ENCODE measurements at regions not wholly inside any gene's neighbourhood (a gene's known extent, or its start where the extent isn't known, plus 50 kb on each side); places are given as distances from the start of the nearest gene placed in this dataset.
"Not testable (repeated sequence)": the region's sequence is repeated elsewhere in the genome, so short reads cannot be mapped to it uniquely, and the experiment has no call there.

DNA sequence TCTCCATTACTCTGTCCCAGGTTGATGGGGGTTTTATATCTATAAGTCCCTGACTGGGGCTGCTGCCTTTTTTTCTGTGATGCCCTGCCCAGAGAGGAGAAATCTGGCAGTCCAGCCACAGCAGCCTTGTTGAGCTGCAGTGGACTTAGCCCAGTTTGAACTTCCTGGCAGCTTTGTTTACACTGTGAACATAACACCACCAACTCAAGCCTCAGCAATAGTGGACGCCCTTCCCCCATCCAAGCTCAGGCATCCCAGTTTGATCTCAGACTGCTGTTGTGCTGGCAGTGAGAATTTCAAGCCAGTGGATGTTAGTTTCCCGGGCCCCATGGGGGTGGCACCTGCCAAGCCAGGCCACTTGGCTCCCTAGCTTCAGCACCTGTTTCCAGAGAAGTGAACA lies 298.5 kb upstream of the KDM5D start:
- no peak for FAIRE-seq
- no peak for DNase-seq (ENCODE audit: insufficient read length, low spot score)
- TF ChIP-seq POLR2A (IDR thresholded peaks at IDR 0.05; ENCODE audit: low read depth, low read length): no peak

DNA sequence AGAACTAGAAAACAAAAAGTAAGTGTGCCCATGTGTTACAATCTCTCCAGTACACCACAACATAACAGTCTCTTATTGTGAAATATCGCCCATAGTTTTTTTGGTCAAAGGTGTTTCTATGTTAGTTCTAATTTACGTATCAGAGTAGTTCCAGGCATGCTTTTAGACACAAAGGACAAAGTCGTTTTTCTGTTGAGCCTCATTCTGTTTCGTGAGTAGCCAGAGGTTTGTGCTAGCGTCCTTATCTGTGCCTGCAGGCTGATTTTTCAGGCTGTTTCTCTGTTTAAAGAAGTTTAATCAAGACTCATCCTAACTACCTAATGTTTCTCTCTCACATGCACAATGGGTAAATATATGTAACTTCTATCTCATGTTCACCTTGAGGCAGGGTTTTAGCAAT lies 281.1 kb upstream of the KDM5D start:
- DNase-seq (ENCODE audit: insufficient read length, low spot score) (no peak), FAIRE-seq (no peak)
- TF ChIP-seq POLR2A (IDR thresholded peaks at IDR 0.05; ENCODE audit: low read depth, low read length): no peak

DNA sequence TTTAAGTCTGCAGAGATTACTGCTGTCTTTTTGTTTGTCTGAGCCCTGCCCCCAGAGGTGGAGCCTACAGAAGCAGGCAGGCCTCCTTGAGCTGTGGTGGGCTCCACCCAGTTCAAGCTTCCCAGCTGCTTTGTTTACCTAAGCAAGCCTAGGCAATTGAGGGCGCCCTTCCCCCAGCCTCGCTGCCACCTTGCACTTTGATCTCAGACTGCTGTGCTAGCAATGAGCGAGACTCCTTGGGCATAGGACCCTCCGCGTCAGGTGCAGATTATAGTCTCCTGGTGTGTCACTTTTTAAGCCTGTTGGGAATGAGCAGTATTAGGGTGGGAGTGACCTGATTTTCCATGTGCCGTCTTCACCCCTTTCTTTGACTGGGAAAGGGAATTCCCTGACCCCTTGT lies 248.9 kb upstream of the KDM5D start:
- FAIRE-seq; DNase-seq (ENCODE audit: insufficient read length, low spot score): not testable (repeated sequence)

DNA sequence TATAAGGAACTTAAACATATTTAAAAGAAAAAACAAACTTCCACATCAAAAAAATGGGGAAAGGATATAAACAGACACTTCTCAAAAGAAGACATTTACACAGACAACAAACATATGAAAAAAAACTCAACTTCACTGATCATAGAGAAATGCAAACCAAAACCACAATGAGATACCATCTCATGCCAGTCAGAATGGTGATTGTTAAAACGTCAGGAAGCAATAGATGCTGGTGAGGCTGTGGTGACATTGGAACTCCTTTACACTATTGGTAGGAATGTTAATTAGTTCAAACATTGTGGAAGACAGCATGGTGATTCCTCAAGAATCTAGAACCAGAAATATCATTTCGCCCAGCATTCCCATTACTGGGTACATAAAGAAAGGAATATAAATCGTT lies 228.5 kb upstream of the KDM5D start:
- no peak for FAIRE-seq
- no peak for DNase-seq (ENCODE audit: insufficient read length, low spot score)
- TF ChIP-seq POLR2A (IDR thresholded peaks at IDR 0.05; ENCODE audit: low read depth, low read length): no peak

DNA sequence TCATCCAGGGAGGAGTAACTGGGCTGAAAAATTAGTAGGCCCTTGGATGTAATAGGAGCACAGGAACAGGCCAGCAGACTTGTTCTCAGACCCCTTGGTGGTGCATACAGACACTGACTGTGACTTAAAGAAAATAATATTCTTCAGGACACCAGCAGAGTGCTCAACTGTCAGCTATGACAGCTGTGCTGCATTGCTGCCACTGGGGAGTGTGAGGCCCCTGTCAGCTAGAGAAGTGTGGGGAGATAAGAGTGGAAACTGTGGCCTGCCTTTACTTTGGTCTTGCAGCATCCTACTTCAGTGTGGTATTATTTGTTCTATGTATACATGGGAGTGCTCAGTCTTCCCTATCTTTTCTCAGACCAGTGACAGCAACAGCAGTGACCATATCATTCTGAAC lies 203.2 kb upstream of the KDM5D start:
- DNase-seq (ENCODE audit: insufficient read length, low spot score): no peak
- no peak for FAIRE-seq
- TF ChIP-seq POLR2A (IDR thresholded peaks at IDR 0.05; ENCODE audit: low read depth, low read length): no peak

DNA sequence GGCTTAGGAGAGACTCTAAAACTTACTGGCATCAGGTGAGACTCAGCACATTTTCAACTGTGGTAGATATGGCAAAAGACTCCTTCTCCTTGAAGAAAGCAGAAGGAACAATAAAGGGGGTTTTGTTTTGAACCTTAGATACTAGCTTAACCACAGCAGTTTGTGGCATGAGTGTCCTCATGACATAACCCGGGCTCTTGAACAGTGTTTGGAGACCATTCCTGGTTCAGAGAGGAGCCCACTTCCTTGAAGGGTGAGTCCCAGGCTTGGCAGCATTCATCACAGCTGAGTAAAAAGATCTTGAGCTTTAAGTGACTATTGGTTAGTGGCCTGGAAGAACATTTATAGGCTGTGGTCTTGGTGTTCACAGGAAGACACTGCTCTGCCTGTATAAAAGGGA lies 154.5 kb upstream of the KDM5D start:
- TF ChIP-seq POLR2A (IDR thresholded peaks at IDR 0.05; ENCODE audit: low read depth, low read length): no peak
- FAIRE-seq (no peak), DNase-seq (ENCODE audit: insufficient read length, low spot score) (no peak)

DNA sequence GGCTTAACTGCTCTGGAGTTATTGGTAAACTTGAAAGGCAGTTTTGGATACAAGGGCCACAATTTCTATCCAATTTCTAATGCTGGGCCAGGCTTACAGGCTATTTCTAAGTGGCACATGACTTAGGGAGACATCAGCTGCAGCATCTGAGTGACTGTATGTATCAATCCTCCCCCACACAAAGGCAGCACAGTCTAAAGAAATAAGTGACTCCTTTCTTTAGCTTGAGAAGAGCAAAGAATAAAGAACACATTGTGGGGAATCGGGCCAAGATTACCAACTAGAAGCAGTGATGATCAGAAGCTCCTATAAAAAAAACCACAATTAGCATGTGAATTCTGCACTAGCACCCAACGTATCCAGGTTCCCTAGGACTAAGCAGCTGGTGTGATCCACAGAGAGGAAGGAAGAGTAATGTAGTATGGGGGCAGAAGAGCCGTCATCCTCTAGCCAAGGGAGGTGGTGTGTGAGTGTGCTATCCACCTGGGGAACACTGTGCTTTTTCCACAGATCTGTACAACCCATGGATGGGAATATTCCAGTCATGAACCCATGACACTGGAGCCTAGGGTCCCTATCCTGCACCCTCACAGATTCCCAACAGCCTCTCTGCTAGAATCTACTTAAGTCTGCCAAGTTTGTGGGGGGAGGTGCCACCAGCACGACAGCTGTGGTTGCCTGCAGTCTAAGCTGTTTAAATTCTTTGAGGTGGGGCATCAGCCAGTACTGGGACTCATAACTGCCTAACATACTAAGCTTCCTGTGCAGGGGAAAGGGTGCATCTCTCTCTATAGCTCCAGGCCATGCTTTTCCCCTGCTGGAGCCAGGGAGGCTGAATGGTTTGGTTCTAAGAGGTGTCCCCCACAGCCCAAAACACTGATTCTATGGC lies 147.8 kb upstream of the KDM5D start:
- FAIRE-seq: no peak
- no peak for TF ChIP-seq POLR2A (IDR thresholded peaks at IDR 0.05; ENCODE audit: low read depth, low read length)

DNA sequence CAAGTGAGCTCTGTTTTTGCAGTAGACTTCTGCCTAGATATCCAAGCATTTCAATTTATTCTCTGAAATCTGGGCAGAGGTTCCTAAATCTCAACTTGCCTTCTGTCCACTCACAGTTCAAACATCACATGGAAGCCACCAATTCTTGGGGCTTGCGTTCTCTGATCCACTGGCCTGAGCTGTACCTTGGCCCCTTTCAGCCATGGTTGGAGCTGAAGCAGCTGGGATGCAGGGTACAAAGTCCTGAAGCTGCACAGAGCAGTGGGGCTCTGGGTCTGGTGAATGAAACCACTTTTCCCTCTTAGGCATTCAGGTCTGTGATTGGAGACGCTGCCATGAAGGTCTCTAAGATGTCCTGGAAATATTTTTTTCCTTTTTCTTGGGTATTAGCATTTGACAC lies 137.6 kb upstream of the KDM5D start:
- no peak for DNase-seq (ENCODE audit: insufficient read length, low spot score)
- FAIRE-seq: no peak
- TF ChIP-seq POLR2A (IDR thresholded peaks at IDR 0.05; ENCODE audit: low read depth, low read length): no peak

More for the DNA sequence above, 147.8 kb upstream of the KDM5D start:
- DNase-seq (ENCODE audit: insufficient read length, low spot score): no peak

DNA sequence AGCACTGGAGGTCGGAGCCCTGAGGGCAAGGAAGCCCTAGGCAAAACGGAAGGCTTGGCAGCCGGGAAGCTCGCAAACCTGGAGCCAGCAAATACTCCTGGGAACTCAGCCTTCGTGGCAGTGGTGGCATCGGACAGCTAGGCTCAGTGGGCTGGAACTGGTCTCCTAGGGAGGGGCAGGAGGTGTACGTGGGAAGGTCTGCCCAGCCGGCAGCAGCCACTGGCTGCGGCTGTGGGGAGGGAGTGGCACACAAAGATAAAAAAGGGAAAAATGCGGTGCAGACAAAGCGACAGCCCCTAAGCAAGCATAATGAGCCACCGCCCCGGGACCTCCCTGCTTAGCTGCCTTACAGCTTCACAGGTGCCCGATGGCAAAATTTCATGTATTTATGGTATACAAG lies 125.2 kb upstream of the KDM5D start:
- DNase-seq (ENCODE audit: insufficient read length, low spot score) (peak; percentile 2), FAIRE-seq (no peak)
- no peak for TF ChIP-seq POLR2A (IDR thresholded peaks at IDR 0.05; ENCODE audit: low read depth, low read length)

DNA sequence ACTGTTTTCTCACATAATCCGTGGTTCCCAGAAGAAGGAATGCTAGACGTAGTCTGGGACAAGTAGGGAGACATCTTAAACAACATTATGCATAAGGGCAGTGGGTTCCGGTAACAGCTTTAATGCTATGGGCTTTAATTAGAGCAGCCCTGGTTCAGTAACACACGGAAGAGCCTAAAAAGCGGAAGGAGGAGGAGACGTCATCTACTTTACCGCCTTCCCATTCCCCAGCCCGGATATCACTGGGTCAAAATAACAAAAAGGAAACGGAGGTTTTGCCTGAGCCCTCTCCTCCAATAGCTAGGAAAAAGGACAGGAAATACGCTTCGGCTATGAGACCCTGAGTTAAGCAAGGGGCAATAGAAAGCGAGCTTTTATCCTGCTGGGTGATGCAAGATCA lies 124.8 kb upstream of the KDM5D start:
- DNase-seq (ENCODE audit: insufficient read length, low spot score): no peak
- FAIRE-seq: no peak
- no peak for TF ChIP-seq POLR2A (IDR thresholded peaks at IDR 0.05; ENCODE audit: low read depth, low read length)

DNA sequence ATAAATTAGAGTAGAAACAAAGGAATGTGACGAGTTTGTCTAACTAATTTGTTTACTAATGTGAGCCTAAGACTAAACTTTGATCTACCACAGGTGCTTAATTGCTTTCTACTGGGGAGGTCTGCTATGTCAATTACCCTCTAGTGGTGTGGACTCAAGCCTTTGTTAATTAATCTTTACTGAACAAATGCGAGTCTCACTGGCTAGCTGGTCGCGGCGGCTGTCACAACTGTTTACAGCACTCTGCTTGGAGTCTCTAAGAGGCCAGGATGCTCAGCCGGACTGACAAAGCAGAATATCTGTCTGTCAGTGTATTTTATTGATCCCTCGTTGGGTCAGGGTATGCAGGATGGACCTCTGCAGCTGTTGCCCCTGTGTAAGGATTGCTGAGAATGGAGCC lies 124.1 kb upstream of the KDM5D start:
- no peak for TF ChIP-seq POLR2A (IDR thresholded peaks at IDR 0.05; ENCODE audit: low read depth, low read length)
- FAIRE-seq: no peak

DNA sequence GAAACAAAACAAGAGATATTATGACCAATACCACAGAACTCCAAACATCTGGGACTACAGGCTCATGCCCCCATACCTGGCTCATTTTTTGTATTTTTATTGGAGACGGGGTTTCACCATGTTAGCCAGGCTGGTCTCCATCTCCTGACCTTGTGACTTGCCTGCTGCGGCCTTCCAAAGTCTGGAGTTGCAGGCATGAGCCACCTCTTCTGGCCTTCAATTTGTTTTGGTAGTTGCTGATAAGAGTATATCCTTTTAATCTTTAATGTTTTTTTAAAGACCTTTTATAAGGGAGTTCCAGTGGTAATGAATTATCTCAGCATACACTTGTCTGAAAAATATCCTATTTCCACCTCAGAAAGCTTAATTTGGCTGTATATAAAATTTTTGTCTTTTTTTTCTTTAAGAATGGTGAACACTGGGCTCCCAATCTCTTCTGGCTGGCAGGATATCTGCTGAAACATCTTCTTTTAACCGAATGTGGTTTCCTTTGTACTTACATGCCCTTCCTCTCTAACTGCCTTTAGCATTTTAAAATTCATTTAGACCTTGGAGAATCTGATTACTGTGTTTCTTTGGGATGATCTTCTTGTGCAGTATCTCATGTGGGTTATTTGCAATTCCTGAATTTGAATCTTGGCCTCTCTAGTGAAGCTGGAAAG lies 112.1 kb upstream of the KDM5D start:
- TF ChIP-seq POLR2A (IDR thresholded peaks at IDR 0.05; ENCODE audit: low read depth, low read length): no peak
- no peak for FAIRE-seq
- DNase-seq (ENCODE audit: insufficient read length, low spot score): no peak

More for the DNA sequence above, 124.1 kb upstream of the KDM5D start:
- no peak for DNase-seq (ENCODE audit: insufficient read length, low spot score)

DNA sequence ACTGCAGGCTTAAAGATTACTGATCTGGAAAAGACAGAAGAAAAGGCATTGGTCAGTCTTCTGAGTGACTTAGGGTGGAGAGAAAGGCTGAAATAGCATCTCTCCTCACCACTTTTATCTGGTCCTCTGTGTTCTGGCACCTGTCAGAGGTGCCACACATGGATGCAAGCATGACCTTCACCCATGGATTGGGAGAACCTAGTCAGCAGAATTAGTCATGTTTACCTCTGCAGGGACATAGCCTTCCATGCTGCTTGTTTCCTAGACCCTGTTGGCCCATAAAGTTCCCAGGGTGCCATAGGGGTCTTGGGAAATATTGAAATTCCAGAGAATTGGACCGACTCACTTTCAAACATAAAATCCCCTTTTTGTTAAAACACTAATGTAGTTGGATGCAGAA lies 98.4 kb upstream of the KDM5D start:
- DNase-seq (ENCODE audit: insufficient read length, low spot score) (no peak), FAIRE-seq (no peak)
- no peak for TF ChIP-seq POLR2A (IDR thresholded peaks at IDR 0.05; ENCODE audit: low read depth, low read length)

DNA sequence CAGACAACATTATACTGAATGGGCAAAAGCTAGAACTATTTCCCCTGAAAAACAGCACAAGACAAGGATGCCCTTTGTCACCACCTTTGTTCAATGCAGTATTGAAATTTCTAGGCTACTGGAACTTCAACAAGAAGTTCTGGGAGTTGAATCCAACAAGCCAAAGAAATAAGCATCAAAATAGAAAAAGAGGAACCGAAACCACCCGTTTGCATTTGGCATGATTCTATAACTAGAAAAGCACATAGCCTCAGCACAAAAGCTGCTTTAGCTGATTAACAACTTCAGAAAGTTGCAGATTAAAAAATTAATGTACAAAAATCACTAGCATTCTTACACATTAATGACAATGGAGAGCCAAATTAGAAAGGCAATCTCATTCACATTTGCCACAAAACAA lies 79.6 kb upstream of the KDM5D start:
- DNase-seq (ENCODE audit: insufficient read length, low spot score): no peak
- no peak for FAIRE-seq
- TF ChIP-seq POLR2A (IDR thresholded peaks at IDR 0.05; ENCODE audit: low read depth, low read length): no peak

DNA sequence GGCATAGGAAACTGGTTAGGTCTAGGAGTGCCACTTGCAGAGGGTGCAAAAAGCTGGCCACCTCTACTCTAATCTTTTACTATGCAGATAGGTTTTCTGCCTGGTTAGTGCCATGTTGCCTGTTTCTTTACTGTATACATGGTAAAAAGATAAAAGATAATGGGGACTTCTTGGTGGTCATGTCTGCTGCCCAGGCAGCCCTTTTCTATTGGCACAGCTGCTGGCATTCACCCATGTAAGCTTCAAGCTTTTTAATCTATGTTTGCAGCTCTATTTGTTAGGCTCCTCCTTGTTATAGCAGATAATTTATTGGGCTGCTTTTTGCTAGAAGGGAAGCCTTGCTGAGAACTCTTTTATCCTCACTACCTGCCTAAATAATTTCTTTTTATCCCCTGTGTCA lies 74.0 kb upstream of the KDM5D start:
- no peak for TF ChIP-seq POLR2A (IDR thresholded peaks at IDR 0.05; ENCODE audit: low read depth, low read length)
- no peak for FAIRE-seq
- no peak for DNase-seq (ENCODE audit: insufficient read length, low spot score)

All from H54 (cell line).